Upper lobe of left lung (tissue), 6 donors: ENCODE measurements at regions not wholly inside any gene's neighbourhood (a gene's known extent, or its start where the extent isn't known, plus 50 kb on each side); places are given as distances from the start of the nearest gene placed in this dataset.
A peak's percentile ranks its signal among the peaks of the same experiment; 100 is the strongest.

Source experiments
- ATAC-seq, 2 donors: fragments of 200-7000 bp; cut with Tn5 transposase; one replicate each; pipeline ENCODE4 v1.9.1; 2022; ENCODE audit warnings: mild to moderate bottlenecking in 2 of 2, moderate library complexity in 2 of 2; ENCODE audit not compliant: low FRiP score in 2 of 2
- DNase-seq, 2 donors: peaks; one replicate each; pipeline ENCODE4 v3.0.0-alpha.2; 2019 to 2020
- H3K27ac ChIP-seq, 4 donors: fragments of 200-600 bp; sonication (generic); one replicate each; pipeline ENCODE4 v1.5.1; 2016 to 2019
- H3K27me3 ChIP-seq, 4 donors: fragments of 200-600 bp; sonication (generic); one replicate each; pipeline ENCODE4 v1.5.1; 2017 to 2019
- H3K36me3 ChIP-seq, 4 donors: fragments of 200-600 bp; sonication (generic); one replicate each; pipeline ENCODE4 v1.5.1; 2016 to 2019
- H3K4me1 ChIP-seq, 4 donors: fragments of 200-600 bp; sonication (generic); one replicate each; pipeline ENCODE4 v1.5.1; 2018 to 2019
- H3K4me3 ChIP-seq, 4 donors: fragments of 200-600 bp; sonication (generic); one replicate each; pipeline ENCODE4 v1.5.1; 2017 to 2019; ENCODE audit warnings: mild to moderate bottlenecking in 2 of 4, moderate library complexity in 1 of 4
- H3K9me3 ChIP-seq, 4 donors: fragments of 200-600 bp; sonication (generic); one replicate each; pipeline ENCODE4 v1.5.1; 2018 to 2019
- CTCF ChIP-seq, 6 experiments: fragments of 450-650 bp in 4 of 6; fragments of 200-600 bp in 2 of 6; sonication (generic) in 2 of 6; IDR thresholded peaks; one replicate each; pipeline ENCODE4 v1.5.1; 2016 to 2019; ENCODE audit warnings: antibody characterized with exemption in 6 of 6
- EP300 ChIP-seq, 4 donors: sonication (generic); formaldehyde crosslinking; IDR thresholded peaks; one replicate each; pipeline ENCODE4 v1.5.1; 2017; ENCODE audit warnings: antibody characterized with exemption in 4 of 4, control low read depth in 2 of 4
- POLR2A ChIP-seq, 4 donors: fragments of 450-650 bp; IDR thresholded peaks; one replicate each; pipeline ENCODE4 v1.5.1; 2016 to 2017; ENCODE audit warnings: antibody characterized with exemption in 4 of 4, mild to moderate bottlenecking in 2 of 4
- POLR2AphosphoS5 ChIP-seq, 2 donors: sonication (generic); formaldehyde crosslinking; IDR thresholded peaks; one replicate each; pipeline ENCODE4 v1.5.1; 2017; ENCODE audit warnings: antibody characterized with exemption in 2 of 2
- WGBS, 2 donors: methylation state at CpG; one replicate each; pipeline ENCODE4 v1.1.5; 2017 to 2018; 5-methylcytosine and 5-hydroxymethylcytosine counted together
- donor health status: DM: no; HTN: no; CAD: no; lungs with moderate emphysema.
- donor health status: DM: no; HTN: yes; CAD: no; lungs with severe emphysema.

GRCh38 chr22:49349841-49350381 lies 477.8 kb downstream of the BRD1 start:
- Histone ChIP-seq H3K36me3 (no peaks in the 10 kb centered on the region), H3K4me1 (no peaks in the 10 kb centered on the region), H3K27ac (no peak overlapping the region), H3K4me3 (no peak overlapping the region), H3K27me3 (peaks cover 0 to 5% (median 0%) of the 10 kb centered on the region in 4 donors), H3K9me3 (no peaks in the 10 kb centered on the region)
- ATAC-seq, result no peak
- TF ChIP-seq POLR2A (IDR thresholded peaks at IDR 0.05) (no peak), EP300 (IDR thresholded peaks at IDR 0.05) (no peak), CTCF (IDR thresholded peaks at IDR 0.05) (no peak)
- DNase-seq, result peak in 1 of 2 donors; percentile 10
- 39 to 52% methylated on average over 9 to 10 of the region's 14 CpGs for WGBS, 2 donors

GRCh38 chr22:49349181-49349835 lies 478.4 kb downstream of the BRD1 start:
- Histone ChIP-seq H3K27ac (no peak overlapping the region), H3K4me1 (no peaks in the 10 kb centered on the region), H3K36me3 (no peaks in the 10 kb centered on the region), H3K27me3 (peaks cover 0 to 5% (median 0%) of the 10 kb centered on the region in 4 donors), H3K9me3 (no peaks in the 10 kb centered on the region), H3K4me3 (no peak overlapping the region)
- DNase-seq (peak in 1 of 2 donors; percentile 10), ATAC-seq (no peak)
- TF ChIP-seq CTCF (IDR thresholded peaks at IDR 0.05) (no peak), POLR2A (IDR thresholded peaks at IDR 0.05) (no peak), POLR2AphosphoS5 (IDR thresholded peaks at IDR 0.05) (no peak), EP300 (IDR thresholded peaks at IDR 0.05) (no peak)
- WGBS, 2 donors, result 87 to 91% methylated on average over 13 to 18 of the region's 18 CpGs

- Histone ChIP-seq H3K36me3 (no peaks in the 10 kb centered on the region), H3K4me1 (no peaks in the 10 kb centered on the region), H3K4me3 (no peak overlapping the region), H3K9me3 (no peaks in the 10 kb centered on the region), H3K27me3 (peaks cover 0 to 5% (median 0%) of the 10 kb centered on the region in 4 donors), H3K27ac (no peak overlapping the region)
- 74 to 78% methylated on average over 11 to 12 of the region's 12 CpGs for WGBS, 2 donors
- ATAC-seq (no peak), DNase-seq (peak in 1 of 2 donors; percentile 13)
- TF ChIP-seq POLR2A (IDR thresholded peaks at IDR 0.05) (no peak), POLR2AphosphoS5 (IDR thresholded peaks at IDR 0.05) (no peak), CTCF (IDR thresholded peaks at IDR 0.05) (no peak), EP300 (IDR thresholded peaks at IDR 0.05) (no peak)
These were observed 479.0 kb downstream of the BRD1 start for GRCh38 chr22:49348631-49349030.

- no peak overlapping the region for H3K4me3 ChIP-seq
- no peaks in the 10 kb centered on the region for H3K9me3 ChIP-seq
- no peak for ATAC-seq
- no peak overlapping the region for H3K27ac ChIP-seq
- 80 to 85% methylated on average over 9 of the region's 9 CpGs for WGBS, 2 donors
- no peaks in the 10 kb centered on the region for H3K4me1 ChIP-seq
- H3K27me3 ChIP-seq, result peaks cover 0 to 5% (median 0%) of the 10 kb centered on the region in 4 donors
- no peaks in the 10 kb centered on the region for H3K36me3 ChIP-seq
- TF ChIP-seq EP300 (IDR thresholded peaks at IDR 0.05) (no peak), POLR2A (IDR thresholded peaks at IDR 0.05) (no peak), POLR2AphosphoS5 (IDR thresholded peaks at IDR 0.05) (no peak), CTCF (IDR thresholded peaks at IDR 0.05) (no peak)
- peak in 1 of 2 donors; percentile 4 for DNase-seq
These were observed 480.3 kb downstream of the BRD1 start for GRCh38 chr22:49347376-49347775.

- DNase-seq (no peak), ATAC-seq (no peak)
- H3K27me3 ChIP-seq, result peaks cover 0 to 5% (median 0%) of the 10 kb centered on the region in 4 donors
These were observed 481.8 kb downstream of the BRD1 start for GRCh38 chr22:49345896-49346295.

More at GRCh38 chr22:49345896-49346295, 481.8 kb downstream of the BRD1 start:
- Histone ChIP-seq H3K27ac (no peak overlapping the region), H3K9me3 (no peaks in the 10 kb centered on the region), H3K4me1 (no peaks in the 10 kb centered on the region), H3K36me3 (no peaks in the 10 kb centered on the region), H3K4me3 (no peak overlapping the region)
- no peak for TF ChIP-seq EP300 (IDR thresholded peaks at IDR 0.05)
- no peak for TF ChIP-seq POLR2AphosphoS5 (IDR thresholded peaks at IDR 0.05)
- 86 to 91% methylated on average over 16 to 17 of the region's 17 CpGs for WGBS, 2 donors
